A549 (cell line): ENCODE measurements at regions not wholly inside any gene's neighbourhood (a gene's known extent, or its start where the extent isn't known, plus 50 kb on each side); places are given as distances from the start of the nearest gene placed in this dataset.
A peak's percentile ranks its signal among the peaks of the same experiment; 100 is the strongest.

ENCODE experiments used
- ATAC-seq, 2 experiments: fragments of 200-7000 bp in 1 of 2; fragments of >200 bp in 1 of 2; cut with Nextera tagmentation in 1 of 2; cut with Tn5 transposase in 1 of 2; 3 replicates each; pipeline versions ENCODE4 v1.8.0 to v1.9.1; 2018 to 2020; ENCODE audit warnings: mild to moderate bottlenecking in 1 of 2, moderate library complexity in 1 of 2
- CTCF ChIA-PET: fragments of 300-600 bp; sonication (Branson Sonifier 250); formaldehyde crosslinking; extraction: SDS; loops from one replicate; lab custom pipeline; 2021; ENCODE audit warnings: antibody characterized with exemption, inconsistent platforms; lab: Yijun Ruan, JAX
- POLR2A ChIA-PET: fragments of 350-600 bp; formaldehyde crosslinking; extraction: SDS; loops from one replicate; lab custom pipeline; 2021; ENCODE audit warnings: antibody characterized with exemption, inconsistent platforms; lab: Yijun Ruan, JAX
- DNase-seq, 2 experiments: peaks; one replicate each; pipeline versions ENCODE4 v3.0.0 to v3.0.0-alpha.2; 2011 to 2016; ENCODE audit warnings: low read depth in 1 of 2, low spot score in 1 of 2
- FAIRE-seq: peaks from 2 replicates; lab custom pipeline; 2011; peaks lifted over from hg19 to GRCh38; lab: Jason Lieb, UNC
- H3K27ac ChIP-seq, 2 experiments: fragments of >200 bp; sonication (Bioruptor Twin); formaldehyde crosslinking; 3 replicates each; pipeline ENCODE4 v1.5.1; 2016 to 2017
- H3K4me1 ChIP-seq: fragments of >200 bp; sonication (Bioruptor Twin); formaldehyde crosslinking; 3 replicates; pipeline ENCODE4 v1.6.1; 2016
- H3K4me2 ChIP-seq: fragments of >200 bp; sonication (Bioruptor Twin); formaldehyde crosslinking; 3 replicates; pipeline ENCODE4 v1.6.1; 2016
- H3K4me3 ChIP-seq: fragments of >200 bp; sonication (Bioruptor Twin); formaldehyde crosslinking; 3 replicates; pipeline ENCODE4 v1.5.1; 2016
- H3K9me3 ChIP-seq: fragments of >200 bp; sonication (Bioruptor Twin); formaldehyde crosslinking; 3 replicates; pipeline ENCODE4 v1.6.1; 2016
- ATOH8 ChIP-seq: fragments of 250-450 bp; sonication (Bioruptor Pico); IDR thresholded peaks from 2 replicates; pipeline ENCODE4 v1.5.0; 2020; ENCODE audit warnings: low read depth, mild to moderate bottlenecking, moderate library complexity
- BCL3 ChIP-seq: fragments of >200 bp; sonication (Bioruptor Twin); formaldehyde crosslinking; IDR thresholded peaks from 3 replicates; pipeline ENCODE4 v1.6.1; 2016
- CBX2 ChIP-seq: fragments of 200-600 bp; sonication (generic); IDR thresholded peaks from 2 replicates; pipeline ENCODE4 v1.6.1; 2016; ENCODE audit warnings: low read depth, mild to moderate bottlenecking, borderline replicate concordance
- CBX8 ChIP-seq: fragments of 200-600 bp; sonication (generic); IDR thresholded peaks from 2 replicates; pipeline ENCODE4 v1.6.1; 2016
- CTCF ChIP-seq: fragments of >200 bp; sonication (Bioruptor Twin); formaldehyde crosslinking; IDR thresholded peaks from 3 replicates; pipeline ENCODE4 v1.5.1; 2016
- E2F6 ChIP-seq: IDR thresholded peaks from 2 replicates; pipeline ENCODE4 v1.6.1; 2012; ENCODE audit warnings: low read depth, borderline replicate concordance
- EHMT2 ChIP-seq: fragments of 200-600 bp; sonication (generic); IDR thresholded peaks from 2 replicates; pipeline ENCODE4 v1.6.1; 2016; ENCODE audit warnings: antibody characterized with exemption, low read depth, mild to moderate bottlenecking, moderate library complexity
- ELK1 ChIP-seq: fragments of 150-350 bp; IDR thresholded peaks from 2 replicates; pipeline ENCODE4 v1.6.1; 2014; ENCODE audit warnings: low read depth, mild to moderate bottlenecking, low read length
- EP300 ChIP-seq, 2 experiments: fragments of >200 bp; sonication (Bioruptor Twin); formaldehyde crosslinking; IDR thresholded peaks; 2 replicates in 1 of 2; 3 replicates in 1 of 2; pipeline ENCODE4 v1.6.1; 2016 to 2017
- HEYL ChIP-seq: fragments of 250-450 bp; sonication (Bioruptor Pico); IDR thresholded peaks from 2 replicates; pipeline ENCODE4 v1.8.0; 2021; ENCODE audit warnings: mild to moderate bottlenecking, moderate library complexity
- HOXA7 ChIP-seq: fragments of 250-450 bp; sonication (Bioruptor Pico); IDR thresholded peaks from 2 replicates; pipeline ENCODE4 v1.5.0; 2020; ENCODE audit warnings: mild to moderate bottlenecking, moderate library complexity
- HOXB5 ChIP-seq: fragments of 250-450 bp; sonication (Bioruptor Pico); IDR thresholded peaks from 2 replicates; pipeline ENCODE4 v1.5.0; 2020; ENCODE audit warnings: mild to moderate bottlenecking, moderate library complexity
- JUNB ChIP-seq: fragments of >200 bp; sonication (Bioruptor Twin); formaldehyde crosslinking; IDR thresholded peaks from 2 replicates; pipeline ENCODE4 v1.6.1; 2016
- KDM1A ChIP-seq: fragments of 200-600 bp; sonication (generic); IDR thresholded peaks from 2 replicates; pipeline ENCODE4 v1.6.1; 2016; ENCODE audit warnings: low read depth, mild to moderate bottlenecking
- MAFK ChIP-seq: fragments of 450-650 bp; IDR thresholded peaks from 2 replicates; pipeline ENCODE4 v1.6.1; 2014; ENCODE audit not compliant: partially characterized antibody
- MAZ ChIP-seq: fragments of 150-350 bp; IDR thresholded peaks from 2 replicates; pipeline ENCODE4 v1.6.1; 2014; ENCODE audit warnings: antibody characterized with exemption, low read depth, low read length, borderline replicate concordance
- NFE2L2 ChIP-seq: fragments of 150-350 bp; conservative IDR thresholded peaks from 2 replicates; pipeline ENCODE4 v1.6.1; 2014; ENCODE audit warnings: low read length
- POLR2A ChIP-seq: IDR thresholded peaks from 2 replicates; pipeline ENCODE4 v1.6.1; 2012; ENCODE audit warnings: mild to moderate bottlenecking, low read length
- POLR2AphosphoS2 ChIP-seq: conservative IDR thresholded peaks from 2 replicates; pipeline ENCODE4 v1.6.1; 2012; ENCODE audit warnings: low read length, improper control_type of control experiment, inconsistent platforms
- RARB ChIP-seq: fragments of 250-450 bp; sonication (Bioruptor Pico); IDR thresholded peaks from 2 replicates; pipeline ENCODE4 v1.8.0; 2021; ENCODE audit warnings: mild to moderate bottlenecking, moderate library complexity
- RNF2 ChIP-seq: fragments of 200-600 bp; sonication (generic); IDR thresholded peaks from 2 replicates; pipeline ENCODE4 v1.6.1; 2016; ENCODE audit warnings: low read depth, mild to moderate bottlenecking, antibody characterized with exemption, moderate library complexity, borderline replicate concordance
- SMC3 ChIP-seq: fragments of >200 bp; sonication (Bioruptor Twin); formaldehyde crosslinking; IDR thresholded peaks from 3 replicates; pipeline ENCODE4 v1.6.1; 2018; ENCODE audit warnings: inconsistent platforms
- ZFP36 ChIP-seq: fragments of 450-650 bp; IDR thresholded peaks from 2 replicates; pipeline ENCODE4 v1.6.1; 2014; ENCODE audit warnings: borderline replicate concordance; ENCODE audit not compliant: partially characterized antibody
- ZNF302 ChIP-seq: fragments of 250-450 bp; sonication (Bioruptor Pico); IDR thresholded peaks from 2 replicates; pipeline ENCODE4 v1.9.0; 2021; ENCODE audit warnings: inconsistent platforms, mild to moderate bottlenecking, moderate library complexity
- ZSCAN20 ChIP-seq: fragments of 250-450 bp; sonication (Bioruptor Pico); IDR thresholded peaks from 2 replicates; pipeline ENCODE4 v1.8.0; 2022; ENCODE audit warnings: mild to moderate bottlenecking, moderate library complexity
- WGBS: methylation state at CpG from one replicate; pipeline ENCODE4 v1.1.6; 2017; ENCODE audit errors: missing lambda C conversion rate; 5-methylcytosine and 5-hydroxymethylcytosine counted together
- TF ChIP-seq, protein P1 (sequence below): fragments of 450-650 bp; IDR thresholded peaks from 2 replicates; pipeline ENCODE4 v1.6.1; 2014; ENCODE audit warnings: antibody characterized with exemption

DNA sequence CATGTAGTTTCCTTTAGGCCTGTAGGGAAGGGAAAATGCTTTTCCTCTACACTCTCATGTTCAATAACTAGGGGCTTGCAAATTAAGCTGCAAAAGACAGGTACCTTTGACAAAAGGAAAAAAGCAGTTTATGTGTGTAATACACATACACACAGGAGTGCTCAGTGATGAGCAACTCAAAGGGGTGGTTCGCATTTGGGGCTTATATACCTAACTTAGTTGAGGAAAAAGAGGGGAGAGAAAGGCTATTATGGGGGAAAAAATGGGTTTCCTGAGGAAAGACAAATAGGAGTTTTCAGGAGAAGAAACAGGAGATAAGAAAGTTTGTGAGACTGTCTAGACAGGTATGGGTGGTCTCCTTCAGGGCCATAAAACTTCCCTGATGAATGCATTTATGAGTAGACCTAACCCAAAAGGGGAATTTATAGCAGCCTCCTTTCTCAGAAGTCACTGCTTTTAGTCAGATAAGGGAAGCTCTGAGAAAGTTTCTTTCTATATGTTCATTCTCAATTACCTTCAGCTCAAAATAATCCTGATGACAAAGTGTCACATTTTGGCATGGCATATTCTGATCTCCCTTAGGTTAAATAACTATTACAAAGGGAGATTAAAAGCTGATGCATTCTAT lies 55.2 kb upstream of the EZH2 start:
- H3K4me3 ChIP-seq: no peak overlapping the region
- H3K4me2 ChIP-seq: peak overlapping the region; percentile 79; the same call in 2 of the 3 replicates
- no peaks in the 10 kb centered on the region for H3K9me3 ChIP-seq
- POLR2A ChIA-PET: interaction anchor here (0.7 kb wide), 1 partner anchor 409 kb away, joined by 8 read pairs; no protein-coding TSS in a partner anchor
- no peak overlapping the region for H3K27ac ChIP-seq
- DNase-seq (no peak), FAIRE-seq (no peak), ATAC-seq (no peak)
- H3K4me1 ChIP-seq: no peaks in the 10 kb centered on the region
- TF ChIP-seq HOXA7 (CRISPR knock-in tag) (no peak), BCL3 (no peak), HEYL (CRISPR knock-in tag) (no peak), HOXB5 (no peak), ZNF302 (CRISPR knock-in tag) (no peak), ZSCAN20 (CRISPR knock-in tag) (no peak), NFE2L2 (no peak), MAZ (no peak), EHMT2 (no peak)
- CTCF ChIA-PET: interaction anchor here (0.9 kb wide), 1 partner anchor 363 kb away, joined by 3 read pairs; no protein-coding TSS in a partner anchor
- 87% methylated on average over 1 of the region's 1 CpG for WGBS

GRCh38 chr7:148935451-148935850 lies 51.4 kb upstream of the EZH2 start:
- no peak overlapping the region for H3K4me2 ChIP-seq
- no peak overlapping the region for H3K27ac ChIP-seq
- no peaks in the 10 kb centered on the region for H3K9me3 ChIP-seq
- no peak overlapping the region for H3K4me3 ChIP-seq
- FAIRE-seq: no peak
- no peak for DNase-seq
- POLR2A ChIA-PET: no interaction called here
- WGBS: 97% methylated on average over 5 of the region's 5 CpGs
- CTCF ChIA-PET: no interaction called here
- no peaks in the 10 kb centered on the region for H3K4me1 ChIP-seq
- TF ChIP-seq CBX8: no peak
- no peak for TF ChIP-seq RNF2
- no peak for TF ChIP-seq ZFP36
- TF ChIP-seq HOXB5: no peak
- no peak for TF ChIP-seq JUNB
- TF ChIP-seq, protein P1, sequence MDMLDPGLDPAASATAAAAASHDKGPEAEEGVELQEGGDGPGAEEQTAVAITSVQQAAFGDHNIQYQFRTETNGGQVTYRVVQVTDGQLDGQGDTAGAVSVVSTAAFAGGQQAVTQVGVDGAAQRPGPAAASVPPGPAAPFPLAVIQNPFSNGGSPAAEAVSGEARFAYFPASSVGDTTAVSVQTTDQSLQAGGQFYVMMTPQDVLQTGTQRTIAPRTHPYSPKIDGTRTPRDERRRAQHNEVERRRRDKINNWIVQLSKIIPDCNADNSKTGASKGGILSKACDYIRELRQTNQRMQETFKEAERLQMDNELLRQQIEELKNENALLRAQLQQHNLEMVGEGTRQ: no peak
- no peak for TF ChIP-seq EP300 (IDR thresholded peaks at IDR 0.05)
- no peak for TF ChIP-seq CTCF
- TF ChIP-seq RARB (CRISPR knock-in tag): no peak
- no peak for TF ChIP-seq KDM1A
- TF ChIP-seq CBX2: no peak
- no peak for TF ChIP-seq MAFK
- no peak for TF ChIP-seq E2F6
- TF ChIP-seq MAZ: no peak
- no peak for TF ChIP-seq HOXA7 (CRISPR knock-in tag)
- no peak for TF ChIP-seq POLR2AphosphoS2
- no peak for TF ChIP-seq ATOH8 (CRISPR knock-in tag)
- no peak for TF ChIP-seq ELK1
- TF ChIP-seq SMC3: no peak
- TF ChIP-seq POLR2A: no peak
- ATAC-seq: no peak
